HG03139 (cell line): ENCODE measurements at regions not wholly inside any gene's neighbourhood (a gene's known extent, or its start where the extent isn't known, plus 50 kb on each side); places are given as distances from the start of the nearest gene placed in this dataset.
"Not testable (repeated sequence)": the region's sequence is repeated elsewhere in the genome, so short reads cannot be mapped to it uniquely, and the experiment has no call there.

ENCODE experiments used
- ATAC-seq: cut with Tn5 transposase; IDR thresholded peaks from one replicate; pipeline ENCODE4 v1.9.1; 2021; ENCODE audit not compliant: unreplicated experiment

- not testable (repeated sequence) for ATAC-seq
Observed at GRCh38 chr17:30689266-30690000, 135.1 kb downstream of the CRLF3 start.

- not testable (repeated sequence) for ATAC-seq
Observed at GRCh38 chr17:30686538-30687479, 137.7 kb downstream of the CRLF3 start.

GRCh38 chr17:30682280-30682679 lies 142.2 kb downstream of the CRLF3 start:
- ATAC-seq, result not testable (repeated sequence)

- ATAC-seq, result not testable (repeated sequence)
Observed at GRCh38 chr17:30680681-30681080, 143.8 kb downstream of the CRLF3 start.

GRCh38 chr17:30677550-30678249 lies 146.8 kb downstream of the CRLF3 start:
- no peak for ATAC-seq

- ATAC-seq, result not testable (repeated sequence)
Observed at GRCh38 chr17:30675777-30676492, 148.6 kb downstream of the CRLF3 start.

GRCh38 chr17:30669217-30669649 lies 155.3 kb downstream of the CRLF3 start:
- ATAC-seq, result not testable (repeated sequence)

- ATAC-seq, result not testable (repeated sequence)
Observed at GRCh38 chr17:30668360-30669181, 155.9 kb downstream of the CRLF3 start.

GRCh38 chr17:30667657-30668359 lies 156.7 kb downstream of the CRLF3 start:
- not testable (repeated sequence) for ATAC-seq

GRCh38 chr17:30666838-30667656 lies 157.4 kb downstream of the CRLF3 start:
- ATAC-seq, result not testable (repeated sequence)

- ATAC-seq, result not testable (repeated sequence)
Observed at GRCh38 chr17:30663727-30664455, 160.6 kb downstream of the CRLF3 start.

- ATAC-seq, result not testable (repeated sequence)
Observed at GRCh38 chr17:30657148-30657547, 167.3 kb downstream of the CRLF3 start.

GRCh38 chr17:30653038-30653437 lies 171.5 kb downstream of the CRLF3 start:
- not testable (repeated sequence) for ATAC-seq

- not testable (repeated sequence) for ATAC-seq
Observed at GRCh38 chr17:30650149-30650548, 172.9 kb downstream of the GOSR1 start.

- not testable (repeated sequence) for ATAC-seq
Observed at GRCh38 chr17:30648015-30648620, 170.9 kb downstream of the GOSR1 start.

GRCh38 chr17:30645875-30646274 lies 168.7 kb downstream of the GOSR1 start:
- not testable (repeated sequence) for ATAC-seq

- ATAC-seq, result not testable (repeated sequence)
Observed at GRCh38 chr17:30644713-30645112, 167.5 kb downstream of the GOSR1 start.
